NB4 (cell line): ENCODE measurements at regions not wholly inside any gene's neighbourhood (a gene's known extent, or its start where the extent isn't known, plus 50 kb on each side); places are given as distances from the start of the nearest gene placed in this dataset.

ENCODE experiments used
- MYC ChIP-seq: IDR thresholded peaks from 2 replicates; pipeline ENCODE4 v1.6.1; 2011; ENCODE audit warnings: low read depth, low read length
- TF ChIP-seq, protein P1 (sequence below): IDR thresholded peaks from one replicate; pipeline ENCODE4 v1.5.1; 2012; ENCODE audit warnings: low read depth, low read length

DNA sequence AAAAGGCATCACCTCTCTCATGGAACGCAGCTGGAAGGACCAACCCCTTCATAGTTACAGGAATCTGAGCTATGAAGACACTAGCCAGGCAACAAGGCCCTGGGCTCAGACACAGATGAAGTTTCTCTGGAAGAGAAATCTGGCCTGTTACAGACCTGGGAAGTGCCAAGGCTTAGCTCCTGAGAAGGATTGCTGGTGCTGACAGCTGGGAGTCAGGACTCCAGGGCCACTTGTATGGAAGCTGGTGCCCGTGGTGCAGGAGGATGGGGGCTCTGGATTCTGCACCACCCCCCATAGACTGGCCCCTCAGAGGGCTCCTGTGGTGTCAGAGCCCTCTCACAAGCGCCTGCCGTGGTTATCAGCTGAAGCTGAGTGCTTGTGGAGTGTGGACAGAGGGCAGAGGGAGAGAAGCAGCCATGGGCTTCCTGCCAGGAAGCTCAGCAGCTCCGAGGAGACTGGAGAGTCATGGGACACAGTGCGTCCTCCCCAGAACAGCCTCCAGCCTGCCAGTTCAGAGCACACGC lies 87.3 kb upstream of the LCLAT1 start:
- TF ChIP-seq, protein P1, sequence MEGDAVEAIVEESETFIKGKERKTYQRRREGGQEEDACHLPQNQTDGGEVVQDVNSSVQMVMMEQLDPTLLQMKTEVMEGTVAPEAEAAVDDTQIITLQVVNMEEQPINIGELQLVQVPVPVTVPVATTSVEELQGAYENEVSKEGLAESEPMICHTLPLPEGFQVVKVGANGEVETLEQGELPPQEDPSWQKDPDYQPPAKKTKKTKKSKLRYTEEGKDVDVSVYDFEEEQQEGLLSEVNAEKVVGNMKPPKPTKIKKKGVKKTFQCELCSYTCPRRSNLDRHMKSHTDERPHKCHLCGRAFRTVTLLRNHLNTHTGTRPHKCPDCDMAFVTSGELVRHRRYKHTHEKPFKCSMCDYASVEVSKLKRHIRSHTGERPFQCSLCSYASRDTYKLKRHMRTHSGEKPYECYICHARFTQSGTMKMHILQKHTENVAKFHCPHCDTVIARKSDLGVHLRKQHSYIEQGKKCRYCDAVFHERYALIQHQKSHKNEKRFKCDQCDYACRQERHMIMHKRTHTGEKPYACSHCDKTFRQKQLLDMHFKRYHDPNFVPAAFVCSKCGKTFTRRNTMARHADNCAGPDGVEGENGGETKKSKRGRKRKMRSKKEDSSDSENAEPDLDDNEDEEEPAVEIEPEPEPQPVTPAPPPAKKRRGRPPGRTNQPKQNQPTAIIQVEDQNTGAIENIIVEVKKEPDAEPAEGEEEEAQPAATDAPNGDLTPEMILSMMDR: no peak
- TF ChIP-seq MYC: no peak
